Stimulated activated CD8-positive, alpha-beta memory T cell treated with anti-CD3 and anti-CD28 coated beads, Interleukin-4, amount 100 ng/mL, for 1 hour (primary cell): ENCODE measurements at regions not wholly inside any gene's neighbourhood (a gene's known extent, or its start where the extent isn't known, plus 50 kb on each side); places are given as distances from the start of the nearest gene placed in this dataset.
"Not testable (repeated sequence)": the region's sequence is repeated elsewhere in the genome, so short reads cannot be mapped to it uniquely, and the experiment has no call there.

Experiments
- DNase-seq, 2 donors: peaks; one replicate each; pipeline ENCODE4 v3.0.0-alpha.2; 2020; ENCODE audit warnings: low read depth in 2 of 2, low spot score in 1 of 2

DNA sequence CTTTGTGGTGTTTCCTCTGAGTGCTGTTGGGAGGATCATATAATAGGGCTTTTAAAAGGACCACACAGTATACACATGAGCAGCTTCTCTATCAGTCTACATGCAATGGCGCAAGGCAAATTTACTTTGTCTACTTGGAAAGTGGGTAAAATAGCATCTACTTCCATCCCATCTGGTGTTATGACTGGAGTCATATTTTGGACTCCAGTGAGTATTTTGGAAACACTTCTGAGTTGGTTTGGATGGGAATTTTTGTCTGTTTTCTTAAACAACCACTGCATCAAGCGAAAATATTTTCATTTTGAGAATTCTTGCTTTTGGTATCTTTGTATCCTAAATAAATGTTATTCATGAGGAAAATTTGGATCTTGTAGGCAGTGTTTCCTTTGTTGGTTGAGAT lies 220.8 kb downstream of the NMUR2 start:
- no peak for DNase-seq

DNA sequence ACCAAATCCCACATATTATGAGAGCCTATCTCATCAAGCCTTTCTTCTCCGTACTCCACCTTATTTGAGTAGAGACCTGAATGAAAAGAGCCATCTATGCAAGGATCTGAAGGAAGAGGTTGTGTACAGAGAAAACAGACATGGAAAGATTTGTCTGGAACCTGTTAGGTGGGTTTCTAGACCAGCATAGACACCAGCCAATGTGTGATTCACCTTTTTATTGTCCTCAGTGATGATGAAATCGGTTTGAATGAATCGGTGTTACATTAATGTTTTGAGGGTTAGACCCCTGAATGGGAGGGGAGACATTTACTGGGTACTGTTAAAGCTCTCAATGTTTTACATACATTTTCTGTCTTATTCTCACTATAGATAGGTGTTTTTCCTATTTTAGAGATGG lies 223.6 kb downstream of the NMUR2 start:
- no peak for DNase-seq

DNA sequence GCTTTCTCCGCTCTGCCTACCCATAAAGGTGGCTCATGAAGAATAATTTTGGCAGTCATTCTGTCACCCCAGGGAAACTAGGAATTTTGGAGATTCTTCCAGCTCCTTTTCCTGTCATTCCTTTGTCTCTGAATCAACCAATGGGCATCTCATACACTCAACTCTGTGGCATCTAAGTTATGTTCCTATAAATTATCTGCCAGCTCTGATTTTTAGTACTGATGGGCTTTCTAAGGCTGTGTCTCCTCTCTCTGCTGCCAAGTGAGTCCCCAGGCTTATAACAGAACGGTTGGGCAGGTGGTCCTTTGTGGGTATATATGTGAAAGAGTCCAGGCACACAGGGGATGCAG lies 226.8 kb downstream of the NMUR2 start:
- DNase-seq: no peak

DNA sequence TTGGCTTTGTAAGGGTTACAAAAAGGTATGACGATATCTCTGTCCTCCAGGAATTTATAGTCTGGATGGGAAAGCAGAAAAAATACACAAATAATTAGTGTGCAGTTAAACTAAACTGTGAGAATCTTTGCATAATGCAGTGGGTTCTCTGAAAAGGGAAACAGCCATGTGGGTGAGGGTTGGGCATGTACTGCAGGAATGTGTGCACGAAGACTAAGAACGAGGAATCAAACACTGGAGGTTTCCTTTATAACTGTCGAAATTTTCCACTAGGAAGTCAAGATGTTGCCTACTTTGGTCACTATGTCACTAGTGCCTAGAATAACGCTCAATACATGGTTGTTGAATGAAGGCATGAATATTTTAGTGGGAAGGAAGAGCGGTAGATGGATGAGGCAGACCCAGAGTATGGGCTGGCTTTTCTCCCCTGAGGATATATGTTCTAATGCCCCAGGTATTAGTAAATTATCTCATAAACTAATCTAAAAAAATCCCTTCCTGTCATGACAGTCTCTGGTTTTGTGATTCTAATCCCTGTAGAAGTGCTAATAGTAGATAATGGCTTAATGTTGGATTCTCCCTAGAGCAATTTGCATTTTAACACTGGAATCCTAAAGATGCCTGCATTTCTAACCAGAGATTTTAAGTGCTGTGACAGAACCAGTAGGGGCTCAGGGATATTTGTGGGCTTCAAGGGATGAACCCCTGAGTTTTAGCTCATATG lies 227.3 kb downstream of the NMUR2 start:
- DNase-seq: no peak

DNA sequence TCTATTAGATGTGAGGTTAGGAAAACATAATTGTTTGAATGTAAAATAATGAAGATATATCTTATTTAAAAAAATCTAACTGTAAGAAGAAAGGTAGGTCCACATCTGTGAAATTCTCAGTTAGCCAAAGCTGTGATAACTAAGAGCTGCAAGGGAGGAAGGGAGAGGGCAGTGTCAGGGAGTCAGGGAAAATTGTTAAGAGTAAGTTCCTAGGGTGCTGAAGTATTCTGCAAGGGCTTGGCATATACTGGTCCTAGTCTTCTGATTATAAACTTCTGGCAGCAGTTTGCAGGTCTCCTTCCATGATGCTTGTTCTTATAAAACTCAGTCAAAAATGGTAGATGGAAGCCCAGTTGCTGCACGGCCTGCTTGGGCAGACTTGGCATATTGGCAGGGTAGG lies 233.2 kb downstream of the NMUR2 start:
- DNase-seq: no peak

DNA sequence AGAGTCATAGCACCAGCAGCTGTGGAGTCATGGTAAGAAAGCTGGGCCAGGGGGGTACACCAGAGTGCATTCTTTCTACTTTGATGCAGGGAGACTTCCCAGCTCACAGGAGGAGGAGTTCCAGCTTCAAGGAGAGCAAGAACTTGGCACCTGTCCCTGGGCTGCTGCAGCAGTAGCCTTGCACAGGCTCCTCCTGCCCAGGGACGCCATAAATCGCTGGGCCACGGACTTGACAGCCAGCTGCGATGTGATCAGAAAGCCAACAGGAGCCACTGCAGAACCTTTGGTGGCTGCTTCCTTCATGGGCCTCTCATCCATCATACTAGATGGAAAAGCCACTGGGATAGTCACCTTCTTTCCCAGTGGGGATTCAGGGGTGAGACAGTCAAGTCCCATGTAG lies 234.7 kb downstream of the NMUR2 start:
- no peak for DNase-seq

DNA sequence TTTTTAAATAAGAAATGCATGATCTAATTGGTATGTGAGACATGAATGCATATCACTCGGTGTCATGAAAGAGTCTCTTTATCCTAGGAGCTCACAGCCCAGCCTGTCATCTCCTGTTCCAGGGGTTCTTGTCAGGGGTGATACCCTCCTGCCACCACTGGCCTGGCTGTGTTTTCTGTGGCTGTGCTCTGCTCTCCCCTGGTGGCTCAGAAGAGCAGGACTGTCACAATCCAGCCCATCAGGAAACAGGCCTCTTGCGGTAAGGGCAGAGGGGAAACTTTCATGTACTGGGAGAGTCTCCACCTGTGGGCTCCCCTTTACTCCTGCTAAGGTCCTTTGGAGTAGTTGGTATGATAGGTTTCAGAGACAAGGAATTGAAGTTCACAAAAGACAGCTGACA lies 240.2 kb upstream of the GLRA1 start:
- DNase-seq: no peak

DNA sequence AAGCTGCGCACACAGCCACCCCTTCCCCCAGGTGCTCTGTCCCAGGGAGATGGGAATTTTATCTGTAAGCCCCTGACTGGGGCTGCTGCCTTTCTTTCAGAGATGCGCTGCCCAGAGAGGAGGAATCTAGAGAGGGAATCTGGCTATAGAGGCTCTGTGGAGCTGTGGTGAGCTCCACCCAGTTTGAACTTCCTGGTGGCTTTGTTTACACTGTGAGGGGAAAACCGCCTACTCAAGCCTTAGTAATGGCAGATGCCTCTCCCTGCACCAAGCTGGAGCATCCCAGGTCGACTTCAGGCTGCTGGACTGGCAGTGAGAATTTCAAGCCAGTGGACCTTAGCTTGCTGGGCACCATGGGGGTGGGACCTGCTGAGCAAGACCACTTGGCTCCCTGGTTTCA lies 235.2 kb upstream of the GLRA1 start:
- not testable (repeated sequence) for DNase-seq

DNA sequence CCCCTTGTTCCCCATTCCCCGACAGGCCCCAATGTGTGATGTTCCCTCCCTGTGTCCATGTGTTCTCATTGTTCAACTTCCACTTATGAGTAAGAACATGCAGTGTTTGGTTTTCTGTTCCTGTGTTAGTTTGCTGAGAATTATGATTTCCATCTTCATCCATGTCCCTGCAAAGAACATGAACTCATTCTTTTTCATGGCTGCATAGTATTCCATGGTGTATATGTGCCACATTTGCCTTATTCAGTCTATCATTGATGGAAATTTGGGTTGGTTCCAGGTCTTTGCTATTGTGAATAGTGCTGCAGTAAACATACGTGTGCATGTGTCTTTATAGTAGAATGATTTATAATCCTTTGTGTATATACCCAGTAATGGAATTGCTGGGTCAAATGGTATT lies 229.8 kb upstream of the GLRA1 start:
- not testable (repeated sequence) for DNase-seq

DNA sequence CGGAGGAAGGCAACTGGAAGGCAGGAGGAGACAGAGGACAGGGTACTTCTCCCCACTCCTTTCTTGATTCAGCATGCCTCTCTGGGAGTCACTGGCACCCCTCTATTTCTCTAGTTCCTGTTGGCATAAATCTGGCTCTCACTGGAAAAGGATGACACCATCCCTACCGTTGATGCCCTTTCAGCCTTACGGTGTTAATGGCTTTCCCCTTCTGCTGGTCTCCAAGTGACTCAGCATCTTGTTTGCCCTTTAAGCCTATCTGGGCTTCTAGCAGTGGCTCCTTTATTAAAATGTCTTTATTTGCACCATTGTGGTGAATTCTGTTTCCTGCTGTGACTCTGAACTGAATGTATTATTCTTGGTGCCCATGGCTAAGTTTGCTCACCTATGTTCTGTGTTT lies 227.3 kb upstream of the GLRA1 start:
- DNase-seq: no peak

DNA sequence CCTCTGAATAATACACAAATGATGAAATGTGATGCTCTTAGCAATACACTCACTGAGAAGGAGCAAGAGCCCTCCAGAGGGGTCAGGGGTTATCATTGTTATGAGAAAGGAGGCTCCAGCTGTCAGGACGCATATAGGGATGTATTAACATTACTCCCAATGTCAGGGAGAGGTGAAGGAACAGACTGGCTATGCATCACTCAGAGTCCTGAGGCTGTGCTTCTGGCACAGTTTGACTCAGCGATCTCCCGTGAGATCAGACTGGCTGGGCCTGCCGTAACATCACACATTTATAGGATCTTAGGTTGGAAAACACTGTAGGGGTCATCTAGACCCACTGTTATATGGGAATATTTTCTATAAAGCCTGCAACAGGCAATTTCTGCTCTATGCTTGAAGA lies 226.5 kb upstream of the GLRA1 start:
- DNase-seq: no peak

DNA sequence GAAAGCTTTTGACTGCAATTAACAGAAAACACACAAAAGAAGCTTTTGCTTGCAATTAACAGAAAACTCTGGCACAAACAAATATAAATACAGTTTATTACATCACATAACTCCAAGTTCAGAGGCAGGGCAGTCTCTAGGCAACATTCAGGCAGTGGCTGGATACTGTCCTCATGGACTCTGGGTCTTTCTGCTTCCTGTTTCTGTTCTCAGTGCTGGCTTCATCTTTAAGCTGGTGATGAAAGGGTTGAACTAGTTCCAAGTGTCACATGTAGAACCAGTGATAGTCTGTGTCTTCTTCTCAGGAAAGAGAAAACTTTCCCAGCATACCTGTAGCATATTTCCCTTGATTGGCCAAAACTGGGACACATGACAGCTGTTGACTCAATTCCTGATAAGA lies 222.6 kb upstream of the GLRA1 start:
- no peak for DNase-seq

DNA sequence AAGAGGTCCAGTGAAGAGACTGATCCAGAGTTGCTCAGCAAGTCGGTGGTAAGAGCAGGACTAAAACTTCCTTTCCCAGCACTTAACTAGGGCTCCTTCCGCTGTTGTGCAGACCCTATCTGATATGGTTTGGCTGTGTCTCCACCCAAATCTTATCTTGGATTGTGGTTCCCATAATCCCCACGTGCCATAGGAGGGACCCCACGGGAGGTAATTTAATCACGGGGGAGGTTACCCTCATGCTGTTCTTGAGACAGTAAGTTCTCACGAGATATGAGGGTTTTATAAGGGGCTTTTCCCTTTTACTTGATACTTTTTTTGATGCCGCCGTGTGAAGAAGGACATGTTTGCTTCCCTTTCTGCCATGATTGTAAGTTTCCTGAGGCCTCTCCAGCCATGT lies 221.9 kb upstream of the GLRA1 start:
- no peak for DNase-seq

DNA sequence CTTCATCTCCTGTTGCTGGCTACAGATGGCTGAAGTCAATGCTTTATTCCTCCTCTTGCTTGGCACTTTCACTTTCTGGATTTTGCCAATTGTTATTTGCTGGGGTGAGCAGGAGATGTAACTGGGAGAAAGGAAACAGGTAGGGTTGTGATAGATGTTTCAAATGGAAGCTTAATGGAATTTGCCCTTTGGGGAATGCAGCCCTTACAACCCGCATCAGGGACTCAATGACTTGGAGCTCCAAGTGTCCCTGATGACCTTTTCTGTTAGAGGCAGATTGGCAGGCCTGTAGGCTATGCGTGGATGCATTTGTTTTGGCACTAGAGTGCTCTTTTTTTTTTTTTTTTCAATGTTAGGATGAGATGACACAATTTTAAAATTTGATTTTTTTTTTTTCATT lies 219.9 kb upstream of the GLRA1 start:
- DNase-seq: no peak

DNA sequence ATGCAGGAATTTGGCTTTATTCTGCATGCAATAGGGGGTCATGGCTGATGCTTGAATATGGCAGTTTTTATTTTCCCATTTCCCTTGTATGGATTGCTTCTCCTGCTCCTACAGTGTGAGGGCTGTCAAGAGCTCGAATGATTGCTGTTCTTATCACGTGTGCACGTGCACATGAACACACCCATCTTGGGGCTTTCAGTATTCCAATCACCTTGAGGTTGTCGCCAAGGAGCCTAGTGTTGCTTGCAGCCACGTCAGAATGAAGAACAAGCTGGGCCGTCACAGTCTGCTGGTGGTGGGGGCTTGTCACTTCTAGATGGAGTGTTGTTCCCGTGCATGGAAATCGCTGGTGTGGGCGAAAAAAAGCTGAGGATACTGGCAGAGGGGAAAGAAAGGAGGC lies 219.4 kb upstream of the GLRA1 start:
- no peak for DNase-seq

DNA sequence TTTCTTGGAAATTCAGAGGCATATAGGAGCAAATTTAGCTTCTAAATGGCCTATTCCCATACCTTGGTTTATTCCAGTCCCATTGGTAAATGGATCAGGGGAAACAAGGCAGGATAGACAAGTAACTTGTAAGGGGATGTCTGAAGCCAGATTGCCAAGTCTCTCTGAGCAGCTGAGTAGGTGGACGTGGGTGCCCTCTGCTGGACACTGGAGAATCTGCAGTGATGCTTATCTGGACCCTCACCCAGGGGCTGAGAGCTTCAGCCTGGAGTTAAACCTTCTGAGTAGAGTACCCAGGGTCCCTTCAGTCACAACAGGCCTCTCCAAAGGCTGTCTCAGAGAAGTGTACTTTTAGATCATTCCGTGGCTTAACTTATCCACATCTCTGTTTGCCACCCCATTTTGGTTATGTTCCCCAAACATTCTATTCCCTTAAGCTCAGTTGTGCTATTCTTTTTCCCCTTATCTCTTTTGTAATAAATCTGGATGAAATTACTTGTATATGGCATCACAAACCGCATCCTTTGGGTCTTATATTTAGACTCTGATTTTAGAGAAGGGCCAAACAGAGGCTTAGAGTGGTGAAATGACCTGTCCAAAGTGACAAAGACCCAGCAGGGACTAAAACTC lies 218.3 kb upstream of the GLRA1 start:
- DNase-seq: peak; percentile 9 to 30

DNA sequence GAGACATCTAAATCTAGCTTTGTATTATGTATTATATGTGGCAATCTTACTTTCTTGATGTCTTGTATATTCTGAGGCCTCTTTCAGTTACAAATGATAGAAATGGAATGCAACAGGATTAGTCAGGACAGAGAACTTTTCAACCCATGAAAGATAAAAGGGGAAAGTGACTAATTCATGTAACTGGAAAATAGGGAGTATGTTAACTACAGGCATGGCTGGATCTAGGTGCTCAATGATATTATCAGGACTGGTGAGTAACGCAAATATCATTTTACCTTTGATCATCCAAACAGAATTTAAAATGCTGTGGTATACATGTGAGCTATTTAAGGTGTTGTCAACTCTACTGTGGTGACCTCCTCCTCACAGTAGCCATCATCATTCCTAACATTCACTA lies 215.7 kb upstream of the GLRA1 start:
- DNase-seq: no peak

DNA sequence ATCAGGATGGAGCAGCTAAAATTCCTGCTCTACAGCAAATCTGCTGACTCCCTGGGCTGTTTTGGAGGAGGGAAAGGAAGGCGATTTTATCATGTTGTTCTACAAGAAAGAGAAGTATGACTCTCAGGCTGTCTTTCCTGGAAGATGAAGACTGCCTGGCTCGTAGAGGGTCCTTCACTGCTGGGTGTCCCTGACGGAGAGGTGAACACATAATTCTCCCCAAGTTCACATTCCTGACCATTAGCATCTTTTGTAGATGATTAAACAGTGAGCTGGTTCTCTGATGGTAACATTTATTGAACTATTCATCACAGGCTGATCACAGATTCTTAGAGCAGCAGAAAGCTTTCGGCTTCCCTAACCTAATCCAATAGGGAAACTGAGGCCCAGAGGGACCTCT lies 212.4 kb upstream of the GLRA1 start:
- DNase-seq: no peak

DNA sequence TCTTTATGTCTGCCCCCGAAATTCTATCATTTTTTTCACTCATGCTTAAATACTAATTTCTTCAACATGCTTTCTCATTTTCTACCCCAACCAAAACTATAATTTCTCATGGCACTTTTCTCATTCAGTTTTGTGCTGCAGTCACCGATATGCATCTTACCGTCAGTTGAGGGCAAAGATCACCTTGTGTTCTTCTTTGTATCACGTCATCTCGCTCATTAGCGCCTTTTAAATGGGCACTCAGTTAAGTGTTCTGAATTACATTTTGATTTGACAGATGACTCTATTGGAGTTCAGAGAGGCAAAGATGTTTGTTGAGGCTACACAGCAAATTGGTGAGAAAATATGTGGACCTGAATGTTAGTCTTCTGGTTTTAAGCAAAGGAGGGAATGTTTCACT lies 211.7 kb upstream of the GLRA1 start:
- no peak for DNase-seq

DNA sequence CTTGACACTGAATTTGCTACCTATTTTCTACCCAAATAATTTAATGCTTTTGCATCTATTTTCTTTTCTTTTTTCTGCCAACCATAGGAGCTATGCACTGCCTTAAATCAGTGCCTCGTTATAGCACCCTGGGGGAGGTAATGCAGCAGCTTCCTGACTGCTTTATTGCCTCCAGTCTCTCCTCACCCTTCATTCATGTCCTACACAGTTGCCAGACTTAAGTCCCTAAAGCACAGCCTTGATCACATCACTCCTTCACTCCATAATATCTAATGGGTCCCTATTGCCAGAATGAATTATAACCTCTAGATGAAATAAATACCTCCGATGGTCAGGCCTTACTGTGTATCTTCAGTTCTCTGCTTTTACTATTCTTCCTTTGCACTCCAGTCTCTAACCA lies 211.2 kb upstream of the GLRA1 start:
- DNase-seq: no peak

DNA sequence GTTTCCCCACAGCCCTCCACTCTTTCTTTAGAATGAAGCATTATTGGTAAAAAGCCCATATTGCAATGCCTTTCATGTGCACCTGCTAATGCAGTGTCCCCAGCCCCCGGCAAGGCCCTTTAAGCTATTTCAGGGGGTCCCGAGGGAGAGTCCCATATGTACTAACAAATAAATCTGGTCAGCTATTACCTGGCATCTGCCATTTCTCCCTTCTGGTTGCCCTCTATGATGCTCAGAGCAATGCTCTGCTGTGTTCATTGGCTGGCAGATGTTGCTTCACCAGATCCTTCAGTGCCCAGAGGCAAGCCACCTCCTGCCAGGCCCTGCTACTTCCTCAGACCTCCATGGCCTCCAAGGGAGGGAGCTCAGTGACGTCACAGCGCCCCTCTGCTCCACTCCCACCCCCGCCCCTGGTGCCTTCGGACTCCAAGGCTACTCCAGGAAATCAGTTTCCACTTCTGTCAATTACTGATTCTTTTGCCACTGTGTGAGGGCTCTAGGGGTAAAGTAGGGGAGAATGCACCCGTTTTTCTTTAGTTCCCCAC lies 201.1 kb upstream of the GLRA1 start:
- DNase-seq: no peak

DNA sequence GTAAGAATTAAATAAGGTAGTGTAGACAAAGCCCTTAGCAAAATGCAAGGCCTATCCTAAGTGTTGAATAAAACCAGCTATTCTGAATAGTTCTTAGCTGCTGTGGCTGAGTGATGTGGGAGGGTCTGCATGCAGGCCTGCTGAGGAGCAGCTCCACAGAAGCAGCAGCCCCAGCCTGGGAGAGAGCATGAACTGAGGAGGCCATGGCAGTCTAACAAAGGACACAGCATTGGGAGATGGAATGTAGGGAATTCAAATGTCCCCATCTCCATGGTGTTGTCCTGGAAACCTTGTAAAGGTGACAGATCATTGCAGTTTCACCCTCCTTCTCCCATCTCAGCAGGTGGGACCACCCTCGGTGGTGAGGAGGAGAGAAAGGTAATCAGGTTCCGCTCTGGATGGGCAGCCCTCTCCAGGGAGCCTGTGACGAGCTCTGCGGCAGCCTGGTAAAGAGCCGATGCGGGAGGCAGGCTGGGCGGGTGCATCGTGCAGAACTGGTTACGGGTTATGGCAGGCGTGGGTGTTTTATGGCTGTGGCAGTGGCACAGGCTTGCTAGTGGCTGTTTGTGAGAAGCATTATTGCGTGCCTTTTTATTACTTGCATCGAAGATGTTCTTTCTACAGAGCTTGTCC lies 199.9 kb upstream of the GLRA1 start:
- no peak for DNase-seq
